A549 (cell line): ENCODE measurements at regions not wholly inside any gene's neighbourhood (a gene's known extent, or its start where the extent isn't known, plus 50 kb on each side); places are given as distances from the start of the nearest gene placed in this dataset.

ENCODE experiments used
- ATAC-seq, 2 experiments: fragments of 200-7000 bp in 1 of 2; fragments of >200 bp in 1 of 2; cut with Nextera tagmentation in 1 of 2; cut with Tn5 transposase in 1 of 2; 3 replicates each; pipeline versions ENCODE4 v1.8.0 to v1.9.1; 2018 to 2020; ENCODE audit warnings: mild to moderate bottlenecking in 1 of 2, moderate library complexity in 1 of 2
- CTCF ChIA-PET: fragments of 300-600 bp; sonication (Branson Sonifier 250); formaldehyde crosslinking; extraction: SDS; loops from one replicate; lab custom pipeline; 2021; ENCODE audit warnings: antibody characterized with exemption, inconsistent platforms; lab: Yijun Ruan, JAX
- POLR2A ChIA-PET: fragments of 350-600 bp; formaldehyde crosslinking; extraction: SDS; loops from one replicate; lab custom pipeline; 2021; ENCODE audit warnings: antibody characterized with exemption, inconsistent platforms; lab: Yijun Ruan, JAX
- DNase-seq, 2 experiments: peaks; one replicate each; pipeline versions ENCODE4 v3.0.0 to v3.0.0-alpha.2; 2011 to 2016; ENCODE audit warnings: low read depth in 1 of 2, low spot score in 1 of 2
- FAIRE-seq: peaks from 2 replicates; lab custom pipeline; 2011; peaks lifted over from hg19 to GRCh38; lab: Jason Lieb, UNC
- H3K27ac ChIP-seq, 2 experiments: fragments of >200 bp; sonication (Bioruptor Twin); formaldehyde crosslinking; 3 replicates each; pipeline ENCODE4 v1.5.1; 2016 to 2017
- H3K4me1 ChIP-seq: fragments of >200 bp; sonication (Bioruptor Twin); formaldehyde crosslinking; 3 replicates; pipeline ENCODE4 v1.6.1; 2016
- H3K4me2 ChIP-seq: fragments of >200 bp; sonication (Bioruptor Twin); formaldehyde crosslinking; 3 replicates; pipeline ENCODE4 v1.6.1; 2016
- H3K4me3 ChIP-seq: fragments of >200 bp; sonication (Bioruptor Twin); formaldehyde crosslinking; 3 replicates; pipeline ENCODE4 v1.5.1; 2016
- H3K9me3 ChIP-seq: fragments of >200 bp; sonication (Bioruptor Twin); formaldehyde crosslinking; 3 replicates; pipeline ENCODE4 v1.6.1; 2016
- ATOH8 ChIP-seq: fragments of 250-450 bp; sonication (Bioruptor Pico); IDR thresholded peaks from 2 replicates; pipeline ENCODE4 v1.5.0; 2020; ENCODE audit warnings: low read depth, mild to moderate bottlenecking, moderate library complexity
- CBX2 ChIP-seq: fragments of 200-600 bp; sonication (generic); IDR thresholded peaks from 2 replicates; pipeline ENCODE4 v1.6.1; 2016; ENCODE audit warnings: low read depth, mild to moderate bottlenecking, borderline replicate concordance
- CBX8 ChIP-seq: fragments of 200-600 bp; sonication (generic); IDR thresholded peaks from 2 replicates; pipeline ENCODE4 v1.6.1; 2016
- CEBPB ChIP-seq, 2 experiments: fragments of >200 bp in 1 of 2; sonication (Bioruptor Twin) in 1 of 2; formaldehyde crosslinking in 1 of 2; IDR thresholded peaks; 2 replicates each; pipeline ENCODE4 v1.6.1; 2012 to 2016
- CHD4 ChIP-seq: fragments of 200-600 bp; sonication (generic); IDR thresholded peaks from 2 replicates; pipeline ENCODE4 v1.6.1; 2016; ENCODE audit warnings: antibody characterized with exemption, mild to moderate bottlenecking, borderline replicate concordance
- EHF ChIP-seq: fragments of 250-450 bp; sonication (Bioruptor Pico); IDR thresholded peaks from 2 replicates; pipeline ENCODE4 v1.5.0; 2020; ENCODE audit warnings: mild to moderate bottlenecking
- ELK1 ChIP-seq: fragments of 150-350 bp; IDR thresholded peaks from 2 replicates; pipeline ENCODE4 v1.6.1; 2014; ENCODE audit warnings: low read depth, mild to moderate bottlenecking, low read length
- EP300 ChIP-seq, 2 experiments: fragments of >200 bp; sonication (Bioruptor Twin); formaldehyde crosslinking; IDR thresholded peaks; 2 replicates in 1 of 2; 3 replicates in 1 of 2; pipeline ENCODE4 v1.6.1; 2016 to 2017
- GATA3 ChIP-seq: IDR thresholded peaks from 2 replicates; pipeline ENCODE4 v1.6.1; 2012; ENCODE audit warnings: borderline replicate concordance
- HOXA7 ChIP-seq: fragments of 250-450 bp; sonication (Bioruptor Pico); IDR thresholded peaks from 2 replicates; pipeline ENCODE4 v1.5.0; 2020; ENCODE audit warnings: mild to moderate bottlenecking, moderate library complexity
- MAX ChIP-seq: IDR thresholded peaks from 2 replicates; pipeline ENCODE4 v1.6.1; 2012
- NPAS2 ChIP-seq: fragments of 250-450 bp; sonication (Bioruptor Pico); IDR thresholded peaks from 2 replicates; pipeline ENCODE4 v1.8.0; 2022; ENCODE audit warnings: mild to moderate bottlenecking, moderate library complexity, borderline replicate concordance
- NR3C1 ChIP-seq: fragments of >200 bp; sonication (Bioruptor Twin); formaldehyde crosslinking; IDR thresholded peaks from 3 replicates; pipeline ENCODE4 v1.6.1; 2017
- PBX3 ChIP-seq: IDR thresholded peaks from 2 replicates; pipeline ENCODE4 v1.6.1; 2012
- POLR2A ChIP-seq: IDR thresholded peaks from 2 replicates; pipeline ENCODE4 v1.6.1; 2012; ENCODE audit warnings: mild to moderate bottlenecking, low read length
- POLR2AphosphoS2 ChIP-seq: conservative IDR thresholded peaks from 2 replicates; pipeline ENCODE4 v1.6.1; 2012; ENCODE audit warnings: low read length, improper control_type of control experiment, inconsistent platforms
- RAD21 ChIP-seq, 2 experiments: fragments of >200 bp in 1 of 2; sonication (Bioruptor Twin) in 1 of 2; formaldehyde crosslinking in 1 of 2; IDR thresholded peaks in 1 of 2; conservative IDR thresholded peaks in 1 of 2; 2 replicates in 1 of 2; 3 replicates in 1 of 2; pipeline ENCODE4 v1.6.1; 2012 to 2018; ENCODE audit warnings: inconsistent platforms in 1 of 2
- REST ChIP-seq: fragments of 200-600 bp; sonication (generic); IDR thresholded peaks from 2 replicates; pipeline ENCODE4 v1.6.1; 2016; ENCODE audit warnings: antibody characterized with exemption, mild to moderate bottlenecking, moderate library complexity
- RNF2 ChIP-seq: fragments of 200-600 bp; sonication (generic); IDR thresholded peaks from 2 replicates; pipeline ENCODE4 v1.6.1; 2016; ENCODE audit warnings: low read depth, mild to moderate bottlenecking, antibody characterized with exemption, moderate library complexity, borderline replicate concordance
- SMC3 ChIP-seq: fragments of >200 bp; sonication (Bioruptor Twin); formaldehyde crosslinking; IDR thresholded peaks from 3 replicates; pipeline ENCODE4 v1.6.1; 2018; ENCODE audit warnings: inconsistent platforms
- SREBF2 ChIP-seq: fragments of 450-650 bp; IDR thresholded peaks from 2 replicates; pipeline ENCODE4 v1.6.1; 2014; ENCODE audit warnings: mild to moderate bottlenecking, moderate library complexity
- TFCP2L1 ChIP-seq: fragments of 250-450 bp; sonication (Bioruptor Pico); IDR thresholded peaks from 2 replicates; pipeline ENCODE4 v1.5.0; 2021; ENCODE audit warnings: mild to moderate bottlenecking
- USF2 ChIP-seq: fragments of 450-650 bp; IDR thresholded peaks from 2 replicates; pipeline ENCODE4 v1.6.1; 2014; ENCODE audit warnings: antibody characterized with exemption
- ZFP36 ChIP-seq: fragments of 450-650 bp; IDR thresholded peaks from 2 replicates; pipeline ENCODE4 v1.6.1; 2014; ENCODE audit warnings: borderline replicate concordance; ENCODE audit not compliant: partially characterized antibody
- WGBS: methylation state at CpG from one replicate; pipeline ENCODE4 v1.1.6; 2017; ENCODE audit errors: missing lambda C conversion rate; 5-methylcytosine and 5-hydroxymethylcytosine counted together

GRCh38 chr3:94694894-94695293 lies 632.0 kb downstream of the NSUN3 start (continued):
- no peak for TF ChIP-seq ATOH8 (CRISPR knock-in tag)
- TF ChIP-seq CHD4, result no peak
- no peak for TF ChIP-seq PBX3
- TF ChIP-seq SREBF2, result no peak

GRCh38 chr3:94704467-94704866 lies 641.6 kb downstream of the NSUN3 start:
- no peak overlapping the region for H3K4me3 ChIP-seq
- ATAC-seq (no peak), DNase-seq (no peak), FAIRE-seq (no peak)
- POLR2A ChIA-PET, result no interaction called here
- H3K27ac ChIP-seq, result no peak overlapping the region
- no peak overlapping the region for H3K4me2 ChIP-seq
- peaks cover 6% of the 10 kb centered on the region; the same call in 2 of the 3 replicates for H3K9me3 ChIP-seq
- 32% methylated on average over 3 of the region's 3 CpGs for WGBS
- CTCF ChIA-PET, result no interaction called here
- no peaks in the 10 kb centered on the region for H3K4me1 ChIP-seq
- TF ChIP-seq REST (no peak), SREBF2 (no peak), GATA3 (no peak), TFCP2L1 (no peak), SMC3 (no peak), RAD21 (conservative IDR thresholded peaks at IDR 0.05 in 1 of 2, IDR thresholded peaks at IDR 0.05 in 1 of 2) (no peak), MAX (no peak), EP300 (IDR thresholded peaks at IDR 0.05) (no peak), NPAS2 (CRISPR knock-in tag) (no peak), RNF2 (no peak), ZFP36 (no peak)

GRCh38 chr3:94709249-94709902 lies 646.5 kb downstream of the NSUN3 start:
- DNase-seq, result no peak
- Histone ChIP-seq H3K4me2 (no peak overlapping the region), H3K4me1 (no peaks in the 10 kb centered on the region), H3K27ac (no peak overlapping the region), H3K9me3 (peaks cover 6% of the 10 kb centered on the region; the same call in 2 of the 3 replicates), H3K4me3 (no peak overlapping the region)
- WGBS, result 4% methylated on average over 1 of the region's 1 CpG
- ChIA-PET CTCF (no interaction called here), POLR2A (no interaction called here)
- ATAC-seq, result no peak
- FAIRE-seq, result no peak
- no peak for TF ChIP-seq CBX8
- no peak for TF ChIP-seq RAD21 (conservative IDR thresholded peaks at IDR 0.05 in 1 of 2, IDR thresholded peaks at IDR 0.05 in 1 of 2)
- TF ChIP-seq ELK1, result no peak
- TF ChIP-seq POLR2A, result no peak
- TF ChIP-seq USF2, result no peak
- no peak for TF ChIP-seq HOXA7 (CRISPR knock-in tag)
- no peak for TF ChIP-seq NR3C1
- TF ChIP-seq POLR2AphosphoS2, result no peak
- no peak for TF ChIP-seq EHF (CRISPR knock-in tag)
- TF ChIP-seq MAX, result no peak
- TF ChIP-seq ZFP36, result no peak
- no peak for TF ChIP-seq PBX3
- TF ChIP-seq ATOH8 (CRISPR knock-in tag), result no peak
- no peak for TF ChIP-seq CEBPB (IDR thresholded peaks at IDR 0.05)
- TF ChIP-seq CBX2, result no peak
